ENCODE measurements at regions not wholly inside any gene's neighbourhood (a gene's known extent, or its start where the extent isn't known, plus 50 kb on each side); places are given as distances from the start of the nearest gene placed in this dataset.

- no peak for TF ChIP-seq ZNF462 (CRISPR knock-in tag; IDR thresholded peaks at IDR 0.05)
- TF ChIP-seq, protein P1, sequence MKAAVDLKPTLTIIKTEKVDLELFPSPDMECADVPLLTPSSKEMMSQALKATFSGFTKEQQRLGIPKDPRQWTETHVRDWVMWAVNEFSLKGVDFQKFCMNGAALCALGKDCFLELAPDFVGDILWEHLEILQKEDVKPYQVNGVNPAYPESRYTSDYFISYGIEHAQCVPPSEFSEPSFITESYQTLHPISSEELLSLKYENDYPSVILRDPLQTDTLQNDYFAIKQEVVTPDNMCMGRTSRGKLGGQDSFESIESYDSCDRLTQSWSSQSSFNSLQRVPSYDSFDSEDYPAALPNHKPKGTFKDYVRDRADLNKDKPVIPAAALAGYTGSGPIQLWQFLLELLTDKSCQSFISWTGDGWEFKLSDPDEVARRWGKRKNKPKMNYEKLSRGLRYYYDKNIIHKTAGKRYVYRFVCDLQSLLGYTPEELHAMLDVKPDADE (IDR thresholded peaks at IDR 0.05), result no peak
Observed at GRCh38 chr5:18977880-18978279, 1010.1 kb downstream of the CDH18 start (continued).

DNA sequence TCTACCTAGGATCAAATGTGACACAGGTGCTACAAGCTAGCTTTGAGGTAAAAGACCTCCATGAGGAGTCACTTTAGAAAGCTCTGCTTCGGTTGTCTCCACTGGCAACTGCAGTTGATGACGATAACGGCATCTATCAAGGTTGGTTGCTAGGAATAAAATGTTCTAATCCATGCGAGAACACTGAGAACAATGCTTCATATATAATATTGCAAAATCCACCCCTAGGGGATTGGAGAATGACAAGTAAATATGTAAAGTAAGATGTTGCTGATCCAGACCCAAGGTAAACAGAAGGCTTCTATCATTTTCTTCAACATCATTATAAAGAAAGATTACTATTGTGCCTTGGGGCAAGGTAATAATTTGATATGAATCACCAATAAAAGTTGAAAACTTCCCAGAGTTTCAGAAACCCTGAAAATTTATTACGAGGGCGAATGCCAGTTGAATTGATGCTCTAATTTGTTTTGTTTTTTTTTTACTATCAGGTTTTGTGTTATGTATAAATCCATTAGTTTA is 1003.4 kb downstream of the CDH18 start:
- peaks cover 28% of the 10 kb centered on the region for H3K4me1 Mint-ChIP-seq
- no peaks in the 10 kb centered on the region for H3F3A ChIP-seq (replicated peaks; ENCODE audit: low read depth)
- peaks cover 30% of the 10 kb centered on the region for H3K4me1 ChIP-seq (ENCODE audit: insufficient read depth)
- H3K27me3 ChIP-seq (ENCODE audit: insufficient read depth), result no peaks in the 10 kb centered on the region
- no peaks in the 10 kb centered on the region; the same call in 1 of the 2 replicates for H3K9me2 ChIP-seq (ENCODE audit: insufficient read depth)
- H3K36me3 Mint-ChIP-seq (ENCODE audit: low read depth), result peaks cover 12% of the 10 kb centered on the region
- H3K79me2 ChIP-seq (replicated peaks; ENCODE audit: insufficient read depth), result no peaks in the 10 kb centered on the region
- no peaks in the 10 kb centered on the region for H3K36me3 ChIP-seq (ENCODE audit: insufficient read depth)
- no peak for DNase-seq (ENCODE audit: low spot score)
- H3K4me3 ChIP-seq, result no peak overlapping the region
- H3K4me3 Mint-ChIP-seq, result no peak overlapping the region
- no peak overlapping the region for H3K27ac ChIP-seq (ENCODE audit: low read depth)
- H3K27me3 Mint-ChIP-seq (ENCODE audit: insufficient read depth, low read depth, poor library complexity), result no peaks in the 10 kb centered on the region
- no peaks in the 10 kb centered on the region for H4K20me1 ChIP-seq (replicated peaks; ENCODE audit: insufficient read depth)
- peaks cover 13% of the 10 kb centered on the region for H3K9me3 Mint-ChIP-seq
- peak overlapping the region; percentile 29; the same call in 1 of the 2 replicates for H3K4me2 ChIP-seq
- ATAC-seq, result no peak
- H3K27ac Mint-ChIP-seq, result no peak overlapping the region
- no peak overlapping the region for H2AFZ ChIP-seq
- TF ChIP-seq REST (IDR thresholded peaks at IDR 0.05; ENCODE audit: unreplicated experiment), result no peak
- no peak for TF ChIP-seq EZH2phosphoT487 (IDR thresholded peaks at IDR 0.05; ENCODE audit: unreplicated experiment)
- no peak for TF ChIP-seq STAT1 (IDR thresholded peaks at IDR 0.05; ENCODE audit: unreplicated experiment)
- no peak for TF ChIP-seq CREB1 (CRISPR knock-in tag; IDR thresholded peaks at IDR 0.05; ENCODE audit: low read depth)
- no peak for TF ChIP-seq POLR2AphosphoS5 (IDR thresholded peaks at IDR 0.05; ENCODE audit: low read depth)
